IMR-90 (cell line): ENCODE measurements at regions not wholly inside any gene's neighbourhood (a gene's known extent, or its start where the extent isn't known, plus 50 kb on each side); places are given as distances from the start of the nearest gene placed in this dataset.

Experiments
- ATAC-seq: fragments of 200-7000 bp; cut with Tn5 transposase; 2 replicates; pipeline ENCODE4 v1.9.1; 2020; ENCODE audit warnings: low read depth, mild to moderate bottlenecking, moderate library complexity
- BruUV-seq: library from RNA; stranded (reverse); fragments of 400-500 nt; replicated peaks from 2 replicates; lab custom pipeline; 2021; lab: Mats Ljungman, UMichigan
- CTCF ChIA-PET: fragments of 300-600 bp; formaldehyde crosslinking; extraction: SDS; loops from one replicate; lab custom pipeline; 2021; ENCODE audit warnings: antibody characterized with exemption; lab: Yijun Ruan, JAX
- POLR2A ChIA-PET: fragments of 300-600 bp; sonication (Branson Sonifier 250); formaldehyde crosslinking; loops from one replicate; lab custom pipeline; 2022; ENCODE audit warnings: antibody characterized with exemption; ENCODE audit not compliant: unreplicated experiment; lab: Charles Lee
- DNase-seq: peaks from one replicate; pipeline ENCODE4 v3.0.0; 2013
- H2AFZ ChIP-seq: replicated peaks from 2 replicates; pipeline ENCODE3; 2013; ENCODE audit warnings: low read length, mild to moderate bottlenecking; ENCODE audit not compliant: poor library complexity
- H2AK5ac ChIP-seq: 2 replicates; pipeline ENCODE4 v1.6.1; 2013; ENCODE audit warnings: low read depth, low read length, inconsistent platforms
- H2AK9ac ChIP-seq: replicated peaks from 2 replicates; pipeline ENCODE3; 2013; ENCODE audit warnings: mild to moderate bottlenecking, low read depth, low read length, moderate library complexity; ENCODE audit not compliant: poor library complexity
- H2BK120ac ChIP-seq: 2 replicates; pipeline ENCODE4 v1.6.1; 2013; ENCODE audit warnings: low read depth, low read length, inconsistent platforms
- H2BK15ac ChIP-seq: 3 replicates; pipeline ENCODE4 v1.6.1; 2013; ENCODE audit warnings: low read depth, low read length, inconsistent platforms
- H2BK20ac ChIP-seq: 2 replicates; pipeline ENCODE4 v1.6.1; 2013; ENCODE audit warnings: low read depth, mild to moderate bottlenecking, inconsistent platforms, low read length, moderate library complexity
- H2BK5ac ChIP-seq: 2 replicates; pipeline ENCODE4 v1.6.1; 2013; ENCODE audit warnings: mild to moderate bottlenecking, low read depth, low read length, inconsistent platforms; ENCODE audit not compliant: poor library complexity, severe bottlenecking
- H3K14ac ChIP-seq: replicated peaks from 2 replicates; pipeline ENCODE4 v1.6.1; 2013; ENCODE audit warnings: low read depth, low read length, inconsistent platforms
- H3K18ac ChIP-seq: 2 replicates; pipeline ENCODE4 v1.6.1; 2013; ENCODE audit warnings: low read depth, low read length, control low read depth
- H3K23ac ChIP-seq: 2 replicates; pipeline ENCODE4 v1.6.1; 2013; ENCODE audit warnings: low read depth, low read length, inconsistent platforms
- H3K27ac ChIP-seq: 2 replicates; pipeline ENCODE4 v1.5.1; 2013; ENCODE audit warnings: mild to moderate bottlenecking, control low read depth, low read length; ENCODE audit not compliant: insufficient read depth
- H3K27me3 ChIP-seq: 2 replicates; pipeline ENCODE4 v1.6.1; 2013; ENCODE audit warnings: low read length; ENCODE audit not compliant: control insufficient read depth, insufficient read depth
- H3K36me3 ChIP-seq: 2 replicates; pipeline ENCODE4 v1.6.1; 2013; ENCODE audit warnings: low read length, mixed read lengths; ENCODE audit not compliant: control insufficient read depth, insufficient read depth
- H3K4ac ChIP-seq: 2 replicates; pipeline ENCODE4 v1.6.1; 2013; ENCODE audit warnings: low read depth, low read length, inconsistent platforms
- H3K4me1 ChIP-seq: 2 replicates; pipeline ENCODE4 v1.6.1; 2013; ENCODE audit warnings: low read length, mixed read lengths; ENCODE audit not compliant: control insufficient read depth, insufficient read depth
- H3K4me2 ChIP-seq: 2 replicates; pipeline ENCODE4 v1.6.1; 2013; ENCODE audit warnings: low read depth, mild to moderate bottlenecking, control low read depth, low read length, moderate library complexity
- H3K4me3 ChIP-seq: 2 replicates; pipeline ENCODE4 v1.5.1; 2013; ENCODE audit warnings: low read depth, mild to moderate bottlenecking, control low read depth, low read length, moderate library complexity; ENCODE audit not compliant: insufficient read depth
- H3K56ac ChIP-seq: 2 replicates; pipeline ENCODE4 v1.6.1; 2013; ENCODE audit warnings: low read length, inconsistent platforms; ENCODE audit not compliant: insufficient read depth; ENCODE audit errors: extremely low read depth
- H3K79me1 ChIP-seq, 2 experiments: 2 replicates each; pipeline ENCODE4 v1.6.1; 2013; ENCODE audit warnings: low read length in 2 of 2, inconsistent platforms in 1 of 2, low read depth in 1 of 2
- H3K9ac ChIP-seq: 2 replicates; pipeline ENCODE4 v1.6.1; 2013; ENCODE audit warnings: low read depth, low read length, control low read depth
- H3K9me1 ChIP-seq: 2 replicates; pipeline ENCODE4 v1.6.1; 2013; ENCODE audit warnings: low read length, inconsistent platforms; ENCODE audit not compliant: insufficient read depth
- H3K9me3 ChIP-seq: 2 replicates; pipeline ENCODE4 v1.6.1; 2013; ENCODE audit warnings: low read length; ENCODE audit not compliant: control insufficient read depth, insufficient read depth
- H4K20me1 ChIP-seq: 2 replicates; pipeline ENCODE4 v1.6.1; 2013; ENCODE audit warnings: low read length, inconsistent platforms; ENCODE audit not compliant: insufficient read depth
- H4K5ac ChIP-seq: 2 replicates; pipeline ENCODE4 v1.6.1; 2013; ENCODE audit warnings: mild to moderate bottlenecking, low read depth, low read length, control low read depth
- H4K8ac ChIP-seq, 2 experiments: 2 replicates each; pipeline ENCODE4 v1.6.1; 2013; ENCODE audit warnings: low read depth in 2 of 2, low read length in 2 of 2, control low read depth in 1 of 2, inconsistent platforms in 1 of 2
- H4K91ac ChIP-seq: 2 replicates; pipeline ENCODE4 v1.6.1; 2013; ENCODE audit warnings: low read depth, low read length, inconsistent platforms; ENCODE audit not compliant: insufficient read depth
- BHLHE40 ChIP-seq: fragments of 150-350 bp; IDR thresholded peaks from 2 replicates; pipeline ENCODE4 v1.6.1; 2016; ENCODE audit warnings: mild to moderate bottlenecking, low read depth, low read length
- CEBPB ChIP-seq: IDR thresholded peaks from 2 replicates; pipeline ENCODE4 v1.6.1; 2012; ENCODE audit warnings: low read depth, low read length, improper control_type of control experiment
- CHD1 ChIP-seq: IDR thresholded peaks from 2 replicates; pipeline ENCODE4 v1.6.1; 2012; ENCODE audit warnings: low read depth, low read length, improper control_type of control experiment
- FOS ChIP-seq: fragments of 150-350 bp; IDR thresholded peaks from 2 replicates; pipeline ENCODE4 v1.6.1; 2016; ENCODE audit warnings: low read depth, low read length
- MAFK ChIP-seq: IDR thresholded peaks from 2 replicates; pipeline ENCODE4 v1.6.1; 2012; ENCODE audit warnings: low read depth, low read length, improper control_type of control experiment
- MAZ ChIP-seq: IDR thresholded peaks from 2 replicates; pipeline ENCODE4 v1.6.1; 2012; ENCODE audit warnings: low read depth, mild to moderate bottlenecking, low read length, improper control_type of control experiment, moderate library complexity, borderline replicate concordance
- MXI1 ChIP-seq: IDR thresholded peaks from 2 replicates; pipeline ENCODE4 v1.6.1; 2012; ENCODE audit warnings: low read depth, mild to moderate bottlenecking, low read length, moderate library complexity, borderline replicate concordance
- NFE2L2 ChIP-seq: fragments of 150-350 bp; IDR thresholded peaks from 2 replicates; pipeline ENCODE4 v1.6.1; 2016; ENCODE audit warnings: low read depth, mild to moderate bottlenecking, low read length
- POLR2A ChIP-seq: IDR thresholded peaks from 2 replicates; pipeline ENCODE4 v1.6.1; 2012; ENCODE audit warnings: mild to moderate bottlenecking, low read depth, low read length
- RAD21 ChIP-seq: IDR thresholded peaks from 2 replicates; pipeline ENCODE4 v1.6.1; 2012; ENCODE audit warnings: low read length, improper control_type of control experiment
- RCOR1 ChIP-seq: IDR thresholded peaks from 2 replicates; pipeline ENCODE4 v1.6.1; 2012; ENCODE audit warnings: mild to moderate bottlenecking, low read length, improper control_type of control experiment; ENCODE audit not compliant: insufficient replicate concordance
- RFX5 ChIP-seq: IDR thresholded peaks from 2 replicates; pipeline ENCODE4 v1.8.0; 2012; ENCODE audit warnings: low read depth, mild to moderate bottlenecking, low read length, moderate library complexity
- SMC3 ChIP-seq: fragments of 150-350 bp; IDR thresholded peaks from 2 replicates; pipeline ENCODE4 v1.6.1; 2016; ENCODE audit warnings: low read depth, mild to moderate bottlenecking, antibody characterized with exemption, low read length, moderate library complexity
- WGBS, 2 experiments: methylation state at CpG; one replicate each; pipeline versions ENCODE4 v1.1.5 to v1.1.7; 2013; ENCODE audit warnings: missing lambda C conversion rate in 2 of 2; ENCODE audit not compliant: insufficient read length in 1 of 2; ENCODE audit errors: extremely low coverage in 2 of 2; 5-methylcytosine and 5-hydroxymethylcytosine counted together
- dilution Hi-C: fragments of 300-500 bp; cut with HindIII; formaldehyde crosslinking; loops from one replicate; pipeline ENCODE4 v1.14.3; 2018; ENCODE audit warnings: low sequenced_read_pairs; ENCODE audit not compliant: unreplicated experiment
- in situ Hi-C: fragments of 300-500 bp; cut with MboI; formaldehyde crosslinking; loops from 3 replicates; pipeline ENCODE4 v1.14.3; 2019; ENCODE audit warnings: low sequenced_read_pairs, inconsistent platforms, mixed read lengths
- intact Hi-C: fragments of 100-400 bp; cut with micrococcal nuclease; formaldehyde crosslinking; loops from 2 replicates; pipeline ENCODE4 v1.10.0; 2022
- TF ChIP-seq, protein P1 (sequence below): conservative IDR thresholded peaks from 2 replicates; pipeline ENCODE4 v1.5.1; 2012; ENCODE audit warnings: mild to moderate bottlenecking, low read depth, low read length, improper control_type of control experiment
- TF ChIP-seq, protein P2 (sequence below): fragments of 150-350 bp; IDR thresholded peaks from 2 replicates; pipeline ENCODE4 v1.6.1; 2016; ENCODE audit warnings: low read depth, mild to moderate bottlenecking, low read length, moderate library complexity, borderline replicate concordance
- TF ChIP-seq, protein P3 (sequence below): fragments of 150-350 bp; IDR thresholded peaks from 2 replicates; pipeline ENCODE4 v1.6.1; 2017; ENCODE audit warnings: mild to moderate bottlenecking, antibody characterized with exemption, low read length, low read depth

DNA sequence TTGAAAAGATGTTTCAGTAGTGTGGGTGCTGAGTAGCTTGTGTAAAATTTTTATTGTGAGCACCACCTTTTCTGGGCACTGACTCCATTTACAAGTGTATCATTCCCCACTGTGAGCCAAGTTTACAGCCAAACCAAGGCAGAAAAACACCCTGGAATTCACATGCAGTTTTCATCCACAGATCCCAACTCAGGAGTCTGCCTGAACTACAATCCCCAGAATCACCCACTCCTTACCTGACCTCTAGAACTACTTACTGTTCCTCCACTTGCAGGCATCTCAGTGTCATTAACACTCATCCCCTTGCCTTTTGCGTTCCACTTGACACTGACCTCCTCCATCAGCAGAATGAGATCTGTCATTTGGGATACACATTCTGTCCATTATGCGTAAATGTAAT, 2042.6 kb upstream of the CDH6 start:
- Histone ChIP-seq H2BK5ac (no peak overlapping the region), H3K56ac (no peak overlapping the region), H3K9me3 (peaks cover 4% of the 10 kb centered on the region; the same call in 1 of the 2 replicates), H3K9me1 (no peaks in the 10 kb centered on the region), H4K5ac (no peak overlapping the region), H3K36me3 (no peaks in the 10 kb centered on the region), H4K91ac (no peak overlapping the region), H3K4me3 (no peak overlapping the region), H3K79me1 (no peaks in the 10 kb centered on the region), H3K27ac (no peak overlapping the region), H2AFZ (no peak overlapping the region), H3K4ac (no peak overlapping the region), H2AK9ac (no peak overlapping the region), H3K23ac (no peak overlapping the region), H3K4me2 (no peak overlapping the region), H3K18ac (no peak overlapping the region), H2BK20ac (no peak overlapping the region), H3K4me1 (no peaks in the 10 kb centered on the region), H2BK15ac (no peak overlapping the region), H4K20me1 (no peaks in the 10 kb centered on the region), H2BK120ac (no peak overlapping the region), H4K8ac (no peak overlapping the region), H3K27me3 (no peaks in the 10 kb centered on the region), H2AK5ac (no peak overlapping the region), H3K14ac (no peak overlapping the region), H3K9ac (no peak overlapping the region)
- ChIA-PET CTCF (no interaction called here), POLR2A (no interaction called here)
- in situ Hi-C loops: no loop called here
- no TSS peak for BruUV-seq
- DNase-seq: no peak
- no peak for TF ChIP-seq MAZ
- no peak for TF ChIP-seq MAFK
- TF ChIP-seq NFE2L2: no peak
- TF ChIP-seq CHD1: no peak
- TF ChIP-seq, protein P1, sequence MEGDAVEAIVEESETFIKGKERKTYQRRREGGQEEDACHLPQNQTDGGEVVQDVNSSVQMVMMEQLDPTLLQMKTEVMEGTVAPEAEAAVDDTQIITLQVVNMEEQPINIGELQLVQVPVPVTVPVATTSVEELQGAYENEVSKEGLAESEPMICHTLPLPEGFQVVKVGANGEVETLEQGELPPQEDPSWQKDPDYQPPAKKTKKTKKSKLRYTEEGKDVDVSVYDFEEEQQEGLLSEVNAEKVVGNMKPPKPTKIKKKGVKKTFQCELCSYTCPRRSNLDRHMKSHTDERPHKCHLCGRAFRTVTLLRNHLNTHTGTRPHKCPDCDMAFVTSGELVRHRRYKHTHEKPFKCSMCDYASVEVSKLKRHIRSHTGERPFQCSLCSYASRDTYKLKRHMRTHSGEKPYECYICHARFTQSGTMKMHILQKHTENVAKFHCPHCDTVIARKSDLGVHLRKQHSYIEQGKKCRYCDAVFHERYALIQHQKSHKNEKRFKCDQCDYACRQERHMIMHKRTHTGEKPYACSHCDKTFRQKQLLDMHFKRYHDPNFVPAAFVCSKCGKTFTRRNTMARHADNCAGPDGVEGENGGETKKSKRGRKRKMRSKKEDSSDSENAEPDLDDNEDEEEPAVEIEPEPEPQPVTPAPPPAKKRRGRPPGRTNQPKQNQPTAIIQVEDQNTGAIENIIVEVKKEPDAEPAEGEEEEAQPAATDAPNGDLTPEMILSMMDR: no peak
- TF ChIP-seq RFX5: no peak
- TF ChIP-seq BHLHE40: no peak
- TF ChIP-seq CEBPB: no peak
- no peak for TF ChIP-seq RCOR1
- no peak for TF ChIP-seq FOS
- no peak for TF ChIP-seq POLR2A
- TF ChIP-seq SMC3: no peak
- TF ChIP-seq, protein P2, sequence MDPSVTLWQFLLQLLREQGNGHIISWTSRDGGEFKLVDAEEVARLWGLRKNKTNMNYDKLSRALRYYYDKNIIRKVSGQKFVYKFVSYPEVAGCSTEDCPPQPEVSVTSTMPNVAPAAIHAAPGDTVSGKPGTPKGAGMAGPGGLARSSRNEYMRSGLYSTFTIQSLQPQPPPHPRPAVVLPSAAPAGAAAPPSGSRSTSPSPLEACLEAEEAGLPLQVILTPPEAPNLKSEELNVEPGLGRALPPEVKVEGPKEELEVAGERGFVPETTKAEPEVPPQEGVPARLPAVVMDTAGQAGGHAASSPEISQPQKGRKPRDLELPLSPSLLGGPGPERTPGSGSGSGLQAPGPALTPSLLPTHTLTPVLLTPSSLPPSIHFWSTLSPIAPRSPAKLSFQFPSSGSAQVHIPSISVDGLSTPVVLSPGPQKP: no peak
- no peak for TF ChIP-seq RAD21
- no peak for TF ChIP-seq MXI1
- TF ChIP-seq, protein P3, sequence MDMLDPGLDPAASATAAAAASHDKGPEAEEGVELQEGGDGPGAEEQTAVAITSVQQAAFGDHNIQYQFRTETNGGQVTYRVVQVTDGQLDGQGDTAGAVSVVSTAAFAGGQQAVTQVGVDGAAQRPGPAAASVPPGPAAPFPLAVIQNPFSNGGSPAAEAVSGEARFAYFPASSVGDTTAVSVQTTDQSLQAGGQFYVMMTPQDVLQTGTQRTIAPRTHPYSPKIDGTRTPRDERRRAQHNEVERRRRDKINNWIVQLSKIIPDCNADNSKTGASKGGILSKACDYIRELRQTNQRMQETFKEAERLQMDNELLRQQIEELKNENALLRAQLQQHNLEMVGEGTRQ: no peak
- dilution Hi-C loops: no loop called here
- ATAC-seq: no peak
- intact Hi-C loops: no loop called here
- no CpG with 5 or more reads among the region's 2 CpGs for whole genome bisulfite sequencing, 2 experiments
